ENCODE measurements at regions not wholly inside any gene's neighbourhood (a gene's known extent, or its start where the extent isn't known, plus 50 kb on each side); places are given as distances from the start of the nearest gene placed in this dataset.
A peak's percentile ranks its signal among the peaks of the same experiment; 100 is the strongest.

DNA sequence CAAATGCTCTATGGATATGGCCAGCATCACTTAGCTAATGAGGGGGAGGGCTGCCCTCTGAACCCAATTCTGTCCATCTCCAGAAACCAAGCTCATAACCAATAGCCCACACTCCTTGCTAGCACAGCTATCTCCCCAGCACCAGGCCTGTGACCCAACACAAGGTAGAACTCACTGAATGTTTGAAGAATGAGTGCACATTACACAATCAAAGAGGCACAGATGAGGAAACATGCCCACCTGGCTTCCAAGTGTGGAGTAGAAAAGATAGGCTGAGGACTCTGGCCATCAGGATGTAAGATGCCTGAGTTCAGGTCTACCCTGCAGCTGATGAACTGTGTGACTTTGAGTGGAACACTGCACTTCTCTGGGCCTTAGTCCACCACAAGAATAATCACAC, 268.4 kb downstream of the BCL11B start:
- no peak for TF ChIP-seq SPI1 (IDR thresholded peaks at IDR 0.05; ENCODE audit: borderline replicate concordance, low read depth)
- TF ChIP-seq, protein P1, sequence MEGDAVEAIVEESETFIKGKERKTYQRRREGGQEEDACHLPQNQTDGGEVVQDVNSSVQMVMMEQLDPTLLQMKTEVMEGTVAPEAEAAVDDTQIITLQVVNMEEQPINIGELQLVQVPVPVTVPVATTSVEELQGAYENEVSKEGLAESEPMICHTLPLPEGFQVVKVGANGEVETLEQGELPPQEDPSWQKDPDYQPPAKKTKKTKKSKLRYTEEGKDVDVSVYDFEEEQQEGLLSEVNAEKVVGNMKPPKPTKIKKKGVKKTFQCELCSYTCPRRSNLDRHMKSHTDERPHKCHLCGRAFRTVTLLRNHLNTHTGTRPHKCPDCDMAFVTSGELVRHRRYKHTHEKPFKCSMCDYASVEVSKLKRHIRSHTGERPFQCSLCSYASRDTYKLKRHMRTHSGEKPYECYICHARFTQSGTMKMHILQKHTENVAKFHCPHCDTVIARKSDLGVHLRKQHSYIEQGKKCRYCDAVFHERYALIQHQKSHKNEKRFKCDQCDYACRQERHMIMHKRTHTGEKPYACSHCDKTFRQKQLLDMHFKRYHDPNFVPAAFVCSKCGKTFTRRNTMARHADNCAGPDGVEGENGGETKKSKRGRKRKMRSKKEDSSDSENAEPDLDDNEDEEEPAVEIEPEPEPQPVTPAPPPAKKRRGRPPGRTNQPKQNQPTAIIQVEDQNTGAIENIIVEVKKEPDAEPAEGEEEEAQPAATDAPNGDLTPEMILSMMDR (IDR thresholded peaks at IDR 0.05; ENCODE audit: insufficient read depth, low read length): no peak
- no peak for TF ChIP-seq GABPA (IDR thresholded peaks at IDR 0.05; ENCODE audit: low read depth)
- TF ChIP-seq POLR2AphosphoS5 (IDR thresholded peaks at IDR 0.05; ENCODE audit: low read depth): no peak
- TF ChIP-seq, protein P2, sequence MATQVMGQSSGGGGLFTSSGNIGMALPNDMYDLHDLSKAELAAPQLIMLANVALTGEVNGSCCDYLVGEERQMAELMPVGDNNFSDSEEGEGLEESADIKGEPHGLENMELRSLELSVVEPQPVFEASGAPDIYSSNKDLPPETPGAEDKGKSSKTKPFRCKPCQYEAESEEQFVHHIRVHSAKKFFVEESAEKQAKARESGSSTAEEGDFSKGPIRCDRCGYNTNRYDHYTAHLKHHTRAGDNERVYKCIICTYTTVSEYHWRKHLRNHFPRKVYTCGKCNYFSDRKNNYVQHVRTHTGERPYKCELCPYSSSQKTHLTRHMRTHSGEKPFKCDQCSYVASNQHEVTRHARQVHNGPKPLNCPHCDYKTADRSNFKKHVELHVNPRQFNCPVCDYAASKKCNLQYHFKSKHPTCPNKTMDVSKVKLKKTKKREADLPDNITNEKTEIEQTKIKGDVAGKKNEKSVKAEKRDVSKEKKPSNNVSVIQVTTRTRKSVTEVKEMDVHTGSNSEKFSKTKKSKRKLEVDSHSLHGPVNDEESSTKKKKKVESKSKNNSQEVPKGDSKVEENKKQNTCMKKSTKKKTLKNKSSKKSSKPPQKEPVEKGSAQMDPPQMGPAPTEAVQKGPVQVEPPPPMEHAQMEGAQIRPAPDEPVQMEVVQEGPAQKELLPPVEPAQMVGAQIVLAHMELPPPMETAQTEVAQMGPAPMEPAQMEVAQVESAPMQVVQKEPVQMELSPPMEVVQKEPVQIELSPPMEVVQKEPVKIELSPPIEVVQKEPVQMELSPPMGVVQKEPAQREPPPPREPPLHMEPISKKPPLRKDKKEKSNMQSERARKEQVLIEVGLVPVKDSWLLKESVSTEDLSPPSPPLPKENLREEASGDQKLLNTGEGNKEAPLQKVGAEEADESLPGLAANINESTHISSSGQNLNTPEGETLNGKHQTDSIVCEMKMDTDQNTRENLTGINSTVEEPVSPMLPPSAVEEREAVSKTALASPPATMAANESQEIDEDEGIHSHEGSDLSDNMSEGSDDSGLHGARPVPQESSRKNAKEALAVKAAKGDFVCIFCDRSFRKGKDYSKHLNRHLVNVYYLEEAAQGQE (IDR thresholded peaks at IDR 0.05; ENCODE audit: insufficient replicate concordance, low read depth): no peak
- DNase-seq (ENCODE audit: low read depth in 1 of 2, low spot score in 1 of 2): no peak
- Histone ChIP-seq H3K4me3 (replicated peaks; ENCODE audit: insufficient read depth, low read length) (no peak overlapping the region), H3K27me3 (ENCODE audit: insufficient read depth, poor library complexity, severe bottlenecking) (no peaks in the 10 kb centered on the region), H3K27ac (replicated peaks) (peak overlapping the region; percentile 18; the same call in 1 of the 2 replicates)

DNA sequence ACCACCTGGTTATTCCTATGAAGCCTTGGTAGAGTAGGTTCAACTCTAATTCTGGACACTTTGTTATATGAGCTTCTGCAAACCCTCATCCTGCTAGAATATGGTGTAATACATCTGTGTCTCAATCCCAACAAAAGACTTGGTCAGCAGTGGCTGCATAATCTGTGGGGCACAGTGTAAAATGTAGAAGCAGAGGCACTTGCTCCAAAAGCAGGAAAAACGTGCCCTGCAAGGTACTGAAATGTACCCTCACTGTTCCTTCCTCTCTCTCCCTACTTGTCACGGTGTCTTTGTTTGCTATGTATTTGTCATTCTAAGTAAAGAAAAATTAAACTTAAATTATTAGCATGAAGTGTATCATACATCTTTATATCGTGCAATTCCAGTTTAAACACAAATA, 267.9 kb downstream of the BCL11B start:
- no peak for TF ChIP-seq SPI1 (IDR thresholded peaks at IDR 0.05; ENCODE audit: borderline replicate concordance, low read depth)
- TF ChIP-seq, protein P2 (IDR thresholded peaks at IDR 0.05; ENCODE audit: insufficient replicate concordance, low read depth): no peak
- TF ChIP-seq POLR2AphosphoS5 (IDR thresholded peaks at IDR 0.05; ENCODE audit: low read depth): no peak
- TF ChIP-seq, protein P1 (IDR thresholded peaks at IDR 0.05; ENCODE audit: insufficient read depth, low read length): no peak
- peak; percentile 20 to 72 for DNase-seq (ENCODE audit: low read depth in 1 of 2, low spot score in 1 of 2)
- H3K27me3 ChIP-seq (ENCODE audit: insufficient read depth, poor library complexity, severe bottlenecking): no peaks in the 10 kb centered on the region
- H3K4me3 ChIP-seq (replicated peaks; ENCODE audit: insufficient read depth, low read length): no peak overlapping the region
- peak overlapping the region; percentile 18 for H3K27ac ChIP-seq (replicated peaks)

DNA sequence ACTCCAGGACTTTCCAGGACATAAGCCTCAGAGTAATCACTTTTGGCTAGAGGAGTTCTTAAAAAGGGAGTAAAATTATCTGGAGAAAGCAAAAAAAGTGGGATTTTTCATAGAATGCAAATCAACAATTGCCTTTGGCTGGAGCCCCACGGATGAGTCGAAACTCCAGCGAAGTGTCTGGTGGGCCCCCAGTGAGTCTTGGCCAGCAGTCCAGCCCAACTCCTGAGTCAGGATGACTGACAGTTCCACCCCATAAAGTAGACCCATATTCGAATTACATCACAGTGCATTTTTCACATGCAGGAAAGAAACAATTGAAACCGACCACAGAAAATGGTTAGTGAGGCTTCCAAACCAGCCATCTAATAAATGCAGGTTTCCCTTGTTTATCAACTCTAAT, 265.7 kb downstream of the BCL11B start:
- TF ChIP-seq POLR2AphosphoS5 (IDR thresholded peaks at IDR 0.05; ENCODE audit: low read depth) (no peak), SPI1 (IDR thresholded peaks at IDR 0.05; ENCODE audit: borderline replicate concordance, low read depth) (no peak), GABPA (IDR thresholded peaks at IDR 0.05; ENCODE audit: low read depth) (no peak)
- TF ChIP-seq, protein P1 (IDR thresholded peaks at IDR 0.05; ENCODE audit: insufficient read depth, low read length): no peak
- TF ChIP-seq, protein P2 (IDR thresholded peaks at IDR 0.05; ENCODE audit: insufficient replicate concordance, low read depth): no peak
- DNase-seq (ENCODE audit: low read depth in 1 of 2, low spot score in 1 of 2): no peak
- no peaks in the 10 kb centered on the region for H3K27me3 ChIP-seq (ENCODE audit: insufficient read depth, poor library complexity, severe bottlenecking)

More for the DNA sequence above, 265.7 kb downstream of the BCL11B start:
- Histone ChIP-seq H3K4me3 (replicated peaks; ENCODE audit: insufficient read depth, low read length) (no peak overlapping the region), H3K27ac (replicated peaks) (no peak overlapping the region)
